ENCODE measurements at regions not wholly inside any gene's neighbourhood (a gene's known extent, or its start where the extent isn't known, plus 50 kb on each side); places are given as distances from the start of the nearest gene placed in this dataset.
"Not testable (repeated sequence)": the region's sequence is repeated elsewhere in the genome, so short reads cannot be mapped to it uniquely, and the experiment has no call there.

- not testable (repeated sequence) for DNase-seq
These were observed 445.1 kb downstream of the PTPRU start for GRCh38 chr1:29681416-29681815.

GRCh38 chr1:29679828-29680558, 443.7 kb downstream of the PTPRU start:
- no peak for DNase-seq

GRCh38 chr1:29679316-29679715, 443.0 kb downstream of the PTPRU start:
- no peak for DNase-seq

GRCh38 chr1:29677028-29678024, 441.0 kb downstream of the PTPRU start:
- no peak for DNase-seq

GRCh38 chr1:29676496-29676895, 440.2 kb downstream of the PTPRU start:
- no peak for DNase-seq

GRCh38 chr1:29675481-29676263, 439.4 kb downstream of the PTPRU start:
- DNase-seq: no peak

GRCh38 chr1:29674627-29675326, 438.5 kb downstream of the PTPRU start:
- no peak for DNase-seq

GRCh38 chr1:29673669-29674626, 437.6 kb downstream of the PTPRU start:
- DNase-seq: no peak

GRCh38 chr1:29673228-29673500, 436.8 kb downstream of the PTPRU start:
- no peak for DNase-seq

- DNase-seq: no peak
These were observed 436.3 kb downstream of the PTPRU start for GRCh38 chr1:29672416-29673227.

GRCh38 chr1:29671446-29672356, 435.4 kb downstream of the PTPRU start:
- DNase-seq: no peak

- DNase-seq: no peak
These were observed 434.4 kb downstream of the PTPRU start for GRCh38 chr1:29670752-29671151.

GRCh38 chr1:29669912-29670311, 433.6 kb downstream of the PTPRU start:
- no peak for DNase-seq

- no peak for DNase-seq
These were observed 433.0 kb downstream of the PTPRU start for GRCh38 chr1:29669158-29669871.

GRCh38 chr1:29668551-29669157, 432.3 kb downstream of the PTPRU start:
- DNase-seq: no peak

GRCh38 chr1:29667951-29668350, 431.6 kb downstream of the PTPRU start:
- no peak for DNase-seq

GRCh38 chr1:29664711-29665110, 428.4 kb downstream of the PTPRU start:
- DNase-seq: no peak

GRCh38 chr1:29658688-29659087, 422.4 kb downstream of the PTPRU start:
- no peak for DNase-seq
